ENCODE measurements at regions not wholly inside any gene's neighbourhood (a gene's known extent, or its start where the extent isn't known, plus 50 kb on each side); places are given as distances from the start of the nearest gene placed in this dataset.
"Not testable (repeated sequence)": the region's sequence is repeated elsewhere in the genome, so short reads cannot be mapped to it uniquely, and the experiment has no call there.

DNA sequence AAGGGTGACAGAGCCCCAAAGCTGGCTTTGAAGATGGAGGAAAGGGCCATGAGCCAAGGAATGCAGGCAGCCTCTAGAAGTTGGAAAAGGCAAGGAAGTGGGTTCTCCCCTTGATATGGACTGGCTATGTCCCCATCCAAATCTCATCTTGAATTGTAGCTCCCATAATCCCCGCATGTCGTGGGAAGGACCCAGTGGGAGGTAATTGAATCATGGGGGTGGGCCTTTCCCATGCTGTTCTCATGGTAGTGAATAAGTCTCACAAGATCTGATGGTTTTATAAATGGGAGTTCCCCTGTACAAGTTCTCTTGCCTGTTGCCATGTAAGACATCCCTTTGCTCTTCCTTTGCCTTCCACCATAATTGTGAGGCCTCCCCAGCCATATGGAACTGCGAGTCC is 65.0 kb upstream of the NANOS1 start:
- TF ChIP-seq, protein P1, sequence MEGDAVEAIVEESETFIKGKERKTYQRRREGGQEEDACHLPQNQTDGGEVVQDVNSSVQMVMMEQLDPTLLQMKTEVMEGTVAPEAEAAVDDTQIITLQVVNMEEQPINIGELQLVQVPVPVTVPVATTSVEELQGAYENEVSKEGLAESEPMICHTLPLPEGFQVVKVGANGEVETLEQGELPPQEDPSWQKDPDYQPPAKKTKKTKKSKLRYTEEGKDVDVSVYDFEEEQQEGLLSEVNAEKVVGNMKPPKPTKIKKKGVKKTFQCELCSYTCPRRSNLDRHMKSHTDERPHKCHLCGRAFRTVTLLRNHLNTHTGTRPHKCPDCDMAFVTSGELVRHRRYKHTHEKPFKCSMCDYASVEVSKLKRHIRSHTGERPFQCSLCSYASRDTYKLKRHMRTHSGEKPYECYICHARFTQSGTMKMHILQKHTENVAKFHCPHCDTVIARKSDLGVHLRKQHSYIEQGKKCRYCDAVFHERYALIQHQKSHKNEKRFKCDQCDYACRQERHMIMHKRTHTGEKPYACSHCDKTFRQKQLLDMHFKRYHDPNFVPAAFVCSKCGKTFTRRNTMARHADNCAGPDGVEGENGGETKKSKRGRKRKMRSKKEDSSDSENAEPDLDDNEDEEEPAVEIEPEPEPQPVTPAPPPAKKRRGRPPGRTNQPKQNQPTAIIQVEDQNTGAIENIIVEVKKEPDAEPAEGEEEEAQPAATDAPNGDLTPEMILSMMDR (tag by site-specific recombination; IDR thresholded peaks at IDR 0.05), result not testable (repeated sequence)
- not testable (repeated sequence) for TF ChIP-seq FEZF1 (tag by site-specific recombination; IDR thresholded peaks at IDR 0.05); ZNF274 (IDR thresholded peaks at IDR 0.05; ENCODE audit: low read length); ZNF274 (tag by site-specific recombination; IDR thresholded peaks at IDR 0.05; ENCODE audit: borderline replicate concordance); PBX3 (CRISPR knock-in tag; IDR thresholded peaks at IDR 0.05); ZNF707 (tag by site-specific recombination; IDR thresholded peaks at IDR 0.05); ZNF501 (tag by site-specific recombination; IDR thresholded peaks at IDR 0.05); ZNF629 (tag by site-specific recombination; IDR thresholded peaks at IDR 0.05)
- TF ChIP-seq, protein P2, sequence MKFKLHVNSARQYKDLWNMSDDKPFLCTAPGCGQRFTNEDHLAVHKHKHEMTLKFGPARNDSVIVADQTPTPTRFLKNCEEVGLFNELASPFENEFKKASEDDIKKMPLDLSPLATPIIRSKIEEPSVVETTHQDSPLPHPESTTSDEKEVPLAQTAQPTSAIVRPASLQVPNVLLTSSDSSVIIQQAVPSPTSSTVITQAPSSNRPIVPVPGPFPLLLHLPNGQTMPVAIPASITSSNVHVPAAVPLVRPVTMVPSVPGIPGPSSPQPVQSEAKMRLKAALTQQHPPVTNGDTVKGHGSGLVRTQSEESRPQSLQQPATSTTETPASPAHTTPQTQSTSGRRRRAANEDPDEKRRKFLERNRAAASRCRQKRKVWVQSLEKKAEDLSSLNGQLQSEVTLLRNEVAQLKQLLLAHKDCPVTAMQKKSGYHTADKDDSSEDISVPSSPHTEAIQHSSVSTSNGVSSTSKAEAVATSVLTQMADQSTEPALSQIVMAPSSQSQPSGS (tag by site-specific recombination; IDR thresholded peaks at IDR 0.05; ENCODE audit: low read depth), result not testable (repeated sequence)
- TF ChIP-seq, protein P3, sequence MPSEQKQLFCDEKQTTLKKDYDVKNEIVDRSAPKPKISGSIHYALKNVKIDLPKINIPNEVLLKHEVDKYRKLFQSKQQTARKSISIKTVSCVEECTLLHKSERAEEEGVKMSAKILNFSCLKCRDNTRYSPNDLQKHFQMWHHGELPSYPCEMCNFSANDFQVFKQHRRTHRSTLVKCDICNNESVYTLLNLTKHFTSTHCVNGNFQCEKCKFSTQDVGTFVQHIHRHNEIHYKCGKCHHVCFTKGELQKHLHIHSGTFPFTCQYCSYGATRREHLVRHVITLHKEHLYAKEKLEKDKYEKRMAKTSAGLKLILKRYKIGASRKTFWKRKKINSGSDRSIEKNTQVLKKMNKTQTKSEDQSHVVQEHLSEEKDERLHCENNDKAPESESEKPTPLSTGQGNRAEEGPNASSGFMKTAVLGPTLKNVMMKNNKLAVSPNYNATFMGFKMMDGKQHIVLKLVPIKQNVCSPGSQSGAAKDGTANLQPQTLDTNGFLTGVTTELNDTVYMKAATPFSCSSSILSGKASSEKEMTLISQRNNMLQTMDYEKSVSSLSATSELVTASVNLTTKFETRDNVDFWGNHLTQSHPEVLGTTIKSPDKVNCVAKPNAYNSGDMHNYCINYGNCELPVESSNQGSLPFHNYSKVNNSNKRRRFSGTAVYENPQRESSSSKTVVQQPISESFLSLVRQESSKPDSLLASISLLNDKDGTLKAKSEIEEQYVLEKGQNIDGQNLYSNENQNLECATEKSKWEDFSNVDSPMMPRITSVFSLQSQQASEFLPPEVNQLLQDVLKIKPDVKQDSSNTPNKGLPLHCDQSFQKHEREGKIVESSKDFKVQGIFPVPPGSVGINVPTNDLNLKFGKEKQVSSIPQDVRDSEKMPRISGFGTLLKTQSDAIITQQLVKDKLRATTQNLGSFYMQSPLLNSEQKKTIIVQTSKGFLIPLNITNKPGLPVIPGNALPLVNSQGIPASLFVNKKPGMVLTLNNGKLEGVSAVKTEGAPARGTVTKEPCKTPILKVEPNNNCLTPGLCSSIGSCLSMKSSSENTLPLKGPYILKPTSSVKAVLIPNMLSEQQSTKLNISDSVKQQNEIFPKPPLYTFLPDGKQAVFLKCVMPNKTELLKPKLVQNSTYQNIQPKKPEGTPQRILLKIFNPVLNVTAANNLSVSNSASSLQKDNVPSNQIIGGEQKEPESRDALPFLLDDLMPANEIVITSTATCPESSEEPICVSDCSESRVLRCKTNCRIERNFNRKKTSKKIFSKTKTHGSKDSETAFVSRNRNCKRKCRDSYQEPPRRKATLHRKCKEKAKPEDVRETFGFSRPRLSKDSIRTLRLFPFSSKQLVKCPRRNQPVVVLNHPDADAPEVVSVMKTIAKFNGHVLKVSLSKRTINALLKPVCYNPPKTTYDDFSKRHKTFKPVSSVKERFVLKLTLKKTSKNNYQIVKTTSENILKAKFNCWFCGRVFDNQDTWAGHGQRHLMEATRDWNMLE (tag by site-specific recombination; conservative IDR thresholded peaks at IDR 0.05; ENCODE audit: low read depth), result not testable (repeated sequence)
- TF ChIP-seq, protein P4, sequence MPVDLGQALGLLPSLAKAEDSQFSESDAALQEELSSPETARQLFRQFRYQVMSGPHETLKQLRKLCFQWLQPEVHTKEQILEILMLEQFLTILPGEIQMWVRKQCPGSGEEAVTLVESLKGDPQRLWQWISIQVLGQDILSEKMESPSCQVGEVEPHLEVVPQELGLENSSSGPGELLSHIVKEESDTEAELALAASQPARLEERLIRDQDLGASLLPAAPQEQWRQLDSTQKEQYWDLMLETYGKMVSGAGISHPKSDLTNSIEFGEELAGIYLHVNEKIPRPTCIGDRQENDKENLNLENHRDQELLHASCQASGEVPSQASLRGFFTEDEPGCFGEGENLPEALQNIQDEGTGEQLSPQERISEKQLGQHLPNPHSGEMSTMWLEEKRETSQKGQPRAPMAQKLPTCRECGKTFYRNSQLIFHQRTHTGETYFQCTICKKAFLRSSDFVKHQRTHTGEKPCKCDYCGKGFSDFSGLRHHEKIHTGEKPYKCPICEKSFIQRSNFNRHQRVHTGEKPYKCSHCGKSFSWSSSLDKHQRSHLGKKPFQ (tag by site-specific recombination; IDR thresholded peaks at IDR 0.05), result not testable (repeated sequence)
